HK-2 (cell line): ENCODE measurements at regions not wholly inside any gene's neighbourhood (a gene's known extent, or its start where the extent isn't known, plus 50 kb on each side); places are given as distances from the start of the nearest gene placed in this dataset.

ENCODE experiments used
- DNase-seq: peaks from one replicate; pipeline ENCODE4 v3.0.0-alpha.2; 2018; ENCODE audit not compliant: unreplicated experiment

- DNase-seq, result no peak
These were observed 124.3 kb upstream of the GADD45A start for GRCh38 chr1:67560580-67561255.

- DNase-seq, result peak; percentile 84
These were observed 123.3 kb upstream of the GADD45A start for GRCh38 chr1:67561704-67562113.

DNA sequence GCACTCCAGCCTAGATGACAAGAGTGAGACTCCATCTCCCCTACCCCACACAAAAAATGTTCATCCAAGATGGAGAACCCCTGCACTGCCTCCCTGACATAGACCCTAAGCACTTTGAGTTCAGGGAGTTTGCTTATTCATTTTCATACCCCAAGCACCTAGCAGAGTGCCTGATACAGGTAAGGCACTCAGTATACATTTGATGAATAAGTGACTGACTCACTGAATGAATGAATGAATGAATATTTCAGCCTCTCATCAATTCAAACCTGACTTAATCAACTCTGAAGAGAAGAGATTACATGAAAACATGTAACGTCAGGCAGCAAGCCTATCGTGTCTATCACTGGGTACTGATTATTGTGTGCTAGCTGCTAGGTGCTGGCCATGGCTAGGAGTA, 121.3 kb upstream of the GADD45A start:
- DNase-seq, result no peak

- no peak for DNase-seq
These were observed 120.8 kb upstream of the GADD45A start for GRCh38 chr1:67564193-67564592.

GRCh38 chr1:67566803-67567377, 118.1 kb upstream of the GADD45A start:
- no peak for DNase-seq

- peak; percentile 63 for DNase-seq
These were observed 114.4 kb upstream of the GADD45A start for GRCh38 chr1:67570486-67571143.

- no peak for DNase-seq
These were observed 113.6 kb upstream of the GADD45A start for GRCh38 chr1:67571406-67571805.

- DNase-seq, result no peak
These were observed 113.0 kb upstream of the GADD45A start for GRCh38 chr1:67571901-67572593.

- DNase-seq, result no peak
These were observed 112.3 kb upstream of the GADD45A start for GRCh38 chr1:67572594-67573221.

DNA sequence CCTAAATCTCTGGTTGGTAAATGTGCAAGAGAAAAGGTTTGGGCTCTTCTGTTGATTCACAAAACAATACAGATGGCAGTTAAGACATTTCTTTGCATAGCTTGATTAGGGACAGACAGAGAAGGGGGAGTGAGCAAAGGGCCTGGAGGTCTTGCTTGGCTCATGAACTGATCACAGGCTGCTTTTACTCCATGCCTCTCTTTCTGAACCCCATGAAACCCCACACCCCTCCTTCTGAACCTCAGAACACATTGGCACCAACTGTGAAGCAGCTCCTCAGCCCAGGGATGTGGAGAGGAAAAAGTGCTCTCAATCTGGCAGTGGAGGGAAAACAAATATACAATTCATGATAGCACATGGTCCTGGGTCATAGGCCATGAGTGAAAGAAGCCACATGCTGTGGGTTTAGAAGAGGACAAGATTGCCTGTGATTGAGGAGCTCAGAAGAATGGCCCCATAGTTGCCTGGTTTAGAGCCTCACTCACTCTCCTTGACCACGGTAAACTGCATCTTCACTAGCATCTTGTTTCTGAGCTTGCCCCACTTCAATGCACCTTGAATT, 111.6 kb upstream of the GADD45A start:
- no peak for DNase-seq

DNA sequence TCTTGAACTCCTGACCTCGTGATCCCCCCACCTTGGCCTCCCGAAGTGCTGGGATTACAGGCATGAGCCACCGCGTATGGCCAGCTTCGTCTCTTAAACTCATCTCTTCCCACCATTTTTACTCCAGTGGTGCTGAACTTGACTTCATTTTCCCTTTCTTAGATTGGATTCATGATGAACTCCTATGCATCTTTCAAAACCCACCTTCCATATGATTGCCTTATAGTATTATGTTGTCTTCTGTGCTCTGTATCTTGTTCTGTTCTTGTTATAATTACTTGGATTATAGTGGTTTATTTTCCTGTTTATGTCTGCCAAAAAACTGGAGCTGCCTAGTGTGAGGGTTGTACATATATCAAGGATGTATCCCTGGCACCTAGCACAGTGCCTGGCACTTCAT, 110.8 kb upstream of the GADD45A start:
- no peak for DNase-seq

DNA sequence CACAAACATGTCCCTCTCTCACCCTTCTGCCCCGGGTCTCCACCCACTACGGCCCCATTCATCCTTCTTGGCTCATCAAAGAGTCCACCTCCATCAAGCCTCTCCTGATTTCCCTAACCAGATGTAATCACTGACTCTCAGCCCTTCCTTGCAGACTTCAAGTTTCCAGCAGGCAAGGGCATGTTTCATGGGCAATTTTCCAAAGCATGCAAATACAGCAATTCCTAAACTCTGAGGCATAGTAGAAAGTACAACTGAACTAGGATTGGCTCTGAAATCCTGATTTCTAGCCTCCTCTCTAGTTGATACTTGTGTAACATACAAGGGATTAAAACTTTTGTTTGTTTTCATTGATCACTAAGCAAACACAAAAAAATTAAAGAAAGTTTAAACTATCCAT, 109.1 kb upstream of the GADD45A start:
- DNase-seq, result no peak

DNA sequence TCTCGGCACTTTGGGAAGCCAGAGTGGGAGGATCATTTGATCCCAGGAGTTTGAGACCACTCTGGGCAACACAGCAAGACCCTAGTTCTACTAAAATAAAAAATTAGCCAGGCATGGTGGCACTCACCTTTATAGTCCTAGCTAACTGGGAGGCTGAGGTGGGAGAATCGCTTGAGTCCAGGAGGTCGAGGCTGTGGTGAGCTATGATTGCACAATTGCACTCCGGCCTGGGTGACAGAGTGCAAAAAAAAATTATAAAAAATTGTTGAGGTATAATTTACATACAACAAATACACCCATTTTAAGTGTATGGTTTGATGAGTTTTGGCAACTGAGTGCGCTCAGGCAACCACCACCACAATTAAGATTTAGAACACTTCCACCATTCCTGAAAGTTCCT, 108.5 kb upstream of the GADD45A start:
- no peak for DNase-seq

DNA sequence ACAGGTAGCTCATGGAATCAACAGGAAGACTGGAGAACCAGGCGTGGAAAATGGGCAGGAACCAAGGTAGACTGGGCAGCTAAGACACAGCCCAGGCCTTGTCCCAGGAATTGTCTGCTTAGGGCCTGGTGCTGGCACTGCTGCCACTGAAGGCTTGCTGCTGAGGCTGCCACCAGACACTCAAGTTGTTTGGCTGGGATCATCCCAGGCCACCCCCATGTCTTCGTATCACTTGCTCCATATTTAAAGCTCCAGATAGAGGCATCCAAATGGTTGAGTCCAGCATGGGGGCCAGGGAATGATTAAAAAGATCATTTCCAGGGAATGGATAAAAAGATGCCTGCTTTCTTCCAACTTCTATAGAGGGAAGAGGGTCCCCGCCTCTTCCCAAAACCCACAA, 107.4 kb upstream of the GADD45A start:
- no peak for DNase-seq

GRCh38 chr1:67578397-67579020, 106.5 kb upstream of the GADD45A start:
- DNase-seq, result no peak

DNA sequence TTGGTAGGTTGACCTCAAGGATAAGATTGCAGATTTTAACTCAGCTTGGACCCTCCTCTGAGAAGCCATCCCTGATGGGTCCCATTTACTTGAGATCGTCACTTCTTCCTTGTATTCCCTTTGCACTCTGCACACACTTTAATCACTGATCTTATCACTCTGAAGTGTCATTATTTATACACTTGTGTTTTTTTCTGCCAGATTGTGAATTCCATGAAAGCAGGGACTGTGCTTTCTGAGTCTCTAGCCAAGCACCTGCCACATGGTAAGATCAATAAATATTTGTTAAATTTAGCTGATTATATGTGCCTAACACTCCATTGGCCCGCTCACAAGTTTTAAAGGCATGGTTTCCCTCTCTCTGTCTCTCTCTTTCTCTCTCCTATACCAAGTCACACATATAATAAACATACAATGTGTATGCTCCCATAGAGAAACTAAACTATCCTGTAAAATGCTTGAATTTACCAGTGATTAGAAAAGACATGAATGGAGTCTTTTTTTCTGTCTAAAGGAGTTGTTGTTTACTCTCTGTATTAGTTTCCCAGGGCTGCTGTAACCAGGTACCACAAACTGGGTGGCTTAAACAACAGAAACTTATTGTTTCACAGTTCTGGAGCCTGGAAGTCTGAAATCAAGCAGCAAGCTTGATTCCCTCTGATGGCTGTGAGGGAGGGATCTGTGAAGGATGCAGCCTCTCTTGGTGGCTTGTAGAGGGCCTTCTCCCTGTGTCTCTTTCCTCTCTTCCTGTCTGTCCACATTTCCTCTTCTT, 105.2 kb upstream of the GADD45A start:
- no peak for DNase-seq

- no peak for DNase-seq
These were observed 104.2 kb upstream of the GADD45A start for GRCh38 chr1:67580691-67581403.

- DNase-seq, result no peak
These were observed 102.2 kb upstream of the GADD45A start for GRCh38 chr1:67582625-67583461.

GRCh38 chr1:67583462-67583950, 101.5 kb upstream of the GADD45A start:
- DNase-seq, result no peak
